WTC11 (cell line): ENCODE measurements at regions not wholly inside any gene's neighbourhood (a gene's known extent, or its start where the extent isn't known, plus 50 kb on each side); places are given as distances from the start of the nearest gene placed in this dataset.

ENCODE experiments used
- ATAC-seq: fragments of 200-7000 bp; cut with Tn5 transposase; 2 replicates; pipeline ENCODE4 v1.10.0; 2021; ENCODE audit warnings: mild to moderate bottlenecking, moderate library complexity
- CTCF ChIA-PET: fragments of 300-600 bp; sonication (Branson Sonifier 250); formaldehyde crosslinking; loops from one replicate; lab custom pipeline; 2021; ENCODE audit warnings: antibody characterized with exemption; lab: Charles Lee
- POLR2A ChIA-PET: fragments of 350-600 bp; sonication (Branson Sonifier 250); formaldehyde crosslinking; loops from one replicate; lab custom pipeline; 2021; ENCODE audit warnings: antibody characterized with exemption; lab: Charles Lee
- DNase-seq: peaks from one replicate; pipeline ENCODE4 v3.0.0; 2021; ENCODE audit warnings: low spot score
- H3K27ac Mint-ChIP-seq: 2 replicates; pipeline ENCODE4 v1.8.0; 2021; ENCODE audit warnings: mixed read lengths
- H3K27me3 Mint-ChIP-seq: 2 replicates; pipeline ENCODE4 v1.8.0; 2021; ENCODE audit warnings: low read depth, mild to moderate bottlenecking, moderate library complexity, mixed read lengths
- H3K36me3 Mint-ChIP-seq: 2 replicates; pipeline ENCODE4 v1.8.0; 2021; ENCODE audit warnings: mixed read lengths
- H3K4me1 Mint-ChIP-seq: 2 replicates; pipeline ENCODE4 v1.8.0; 2022; ENCODE audit warnings: mixed read lengths
- H3K4me3 Mint-ChIP-seq: 2 replicates; pipeline ENCODE4 v1.8.0; 2021; ENCODE audit warnings: mild to moderate bottlenecking, moderate library complexity, mixed read lengths
- H3K9me3 Mint-ChIP-seq: 2 replicates; pipeline ENCODE4 v1.8.0; 2021; ENCODE audit warnings: mixed read lengths
- ATF1 ChIP-seq: sonication (generic); formaldehyde crosslinking; IDR thresholded peaks from 2 replicates; pipeline ENCODE4 v1.8.1; 2023; ENCODE audit warnings: mild to moderate bottlenecking, moderate library complexity, missing genetic modification reagents
- HMGXB4 ChIP-seq: sonication (generic); formaldehyde crosslinking; IDR thresholded peaks from 2 replicates; pipeline ENCODE4 v1.8.1; 2023; ENCODE audit warnings: mild to moderate bottlenecking, moderate library complexity, missing genetic modification reagents
- IRF1 ChIP-seq: sonication (generic); formaldehyde crosslinking; IDR thresholded peaks from 2 replicates; pipeline ENCODE4 v1.8.0; 2023; ENCODE audit warnings: missing genetic modification reagents
- JAZF1 ChIP-seq: fragments of 250-450 bp; sonication (Bioruptor Pico); IDR thresholded peaks from 2 replicates; pipeline ENCODE4 v1.9.0; 2021; ENCODE audit warnings: moderate library complexity, mild to moderate bottlenecking, inconsistent platforms
- PRRX2 ChIP-seq: fragments of 250-450 bp; sonication (Bioruptor Pico); IDR thresholded peaks from 2 replicates; pipeline ENCODE4 v1.8.0; 2021; ENCODE audit warnings: mild to moderate bottlenecking
- SP1 ChIP-seq: sonication (generic); formaldehyde crosslinking; conservative IDR thresholded peaks from 2 replicates; pipeline ENCODE4 v1.8.1; 2022; ENCODE audit warnings: missing genetic modification reagents
- USF2 ChIP-seq: sonication (generic); formaldehyde crosslinking; IDR thresholded peaks from 2 replicates; pipeline ENCODE4 v1.8.1; 2023; ENCODE audit warnings: mild to moderate bottlenecking, missing genetic modification reagents, moderate library complexity
- ZNF138 ChIP-seq: sonication (generic); formaldehyde crosslinking; conservative IDR thresholded peaks from 2 replicates; pipeline ENCODE4 v1.8.1; 2022; ENCODE audit warnings: mild to moderate bottlenecking, moderate library complexity, missing genetic modification reagents
- ZNF219 ChIP-seq: sonication (generic); formaldehyde crosslinking; IDR thresholded peaks from 2 replicates; pipeline ENCODE4 v1.8.0; 2023; ENCODE audit warnings: missing genetic modification reagents, mild to moderate bottlenecking, borderline replicate concordance
- ZNF263 ChIP-seq: sonication (generic); formaldehyde crosslinking; IDR thresholded peaks from 2 replicates; pipeline ENCODE4 v1.8.1; 2022; ENCODE audit warnings: low read depth, mild to moderate bottlenecking, moderate library complexity, missing genetic modification reagents
- TF ChIP-seq, protein P1 (sequence below): sonication (generic); formaldehyde crosslinking; IDR thresholded peaks from 2 replicates; pipeline ENCODE4 v1.8.1; 2023; ENCODE audit warnings: mild to moderate bottlenecking, missing genetic modification reagents
- TF ChIP-seq, protein P2 (sequence below): fragments of 250-450 bp; sonication (Bioruptor Pico); conservative IDR thresholded peaks from 2 replicates; pipeline ENCODE4 v1.9.0; 2021; ENCODE audit warnings: mild to moderate bottlenecking
- TF ChIP-seq, protein P3 (sequence below): sonication (generic); formaldehyde crosslinking; IDR thresholded peaks from 2 replicates; pipeline ENCODE4 v1.8.1; 2022; ENCODE audit warnings: low read depth, missing genetic modification reagents, borderline replicate concordance

- ATAC-seq (peak; percentile 71), DNase-seq (no peak)
- ChIA-PET POLR2A (no interaction called here), CTCF (no interaction called here)
- Mint-ChIP-seq H3K27me3 (peaks cover 17% of the 10 kb centered on the region), H3K4me3 (no peak overlapping the region), H3K36me3 (peaks cover 33% of the 10 kb centered on the region), H3K27ac (0 out of 2 replicates have a peak overlapping the region, but pooled peaks have one; percentile 26), H3K4me1 (peaks cover 10% of the 10 kb centered on the region; the same call in 1 of the 2 replicates), H3K9me3 (peaks cover 55% of the 10 kb centered on the region)
- TF ChIP-seq ZNF219 (CRISPR knock-in tag) (no peak), USF2 (no peak)
Observed at GRCh38 chr6:88480816-88481215, 314.7 kb upstream of the CNR1 start.

- H3K9me3 Mint-ChIP-seq: peaks cover 39% of the 10 kb centered on the region
- H3K4me1 Mint-ChIP-seq: peaks cover 16% of the 10 kb centered on the region
- TF ChIP-seq ZNF138 (CRISPR knock-in tag): no peak
- TF ChIP-seq, protein P1, sequence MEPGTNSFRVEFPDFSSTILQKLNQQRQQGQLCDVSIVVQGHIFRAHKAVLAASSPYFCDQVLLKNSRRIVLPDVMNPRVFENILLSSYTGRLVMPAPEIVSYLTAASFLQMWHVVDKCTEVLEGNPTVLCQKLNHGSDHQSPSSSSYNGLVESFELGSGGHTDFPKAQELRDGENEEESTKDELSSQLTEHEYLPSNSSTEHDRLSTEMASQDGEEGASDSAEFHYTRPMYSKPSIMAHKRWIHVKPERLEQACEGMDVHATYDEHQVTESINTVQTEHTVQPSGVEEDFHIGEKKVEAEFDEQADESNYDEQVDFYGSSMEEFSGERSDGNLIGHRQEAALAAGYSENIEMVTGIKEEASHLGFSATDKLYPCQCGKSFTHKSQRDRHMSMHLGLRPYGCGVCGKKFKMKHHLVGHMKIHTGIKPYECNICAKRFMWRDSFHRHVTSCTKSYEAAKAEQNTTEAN (CRISPR knock-in tag): no peak
- no peak overlapping the region for H3K27ac Mint-ChIP-seq
- DNase-seq (no peak), ATAC-seq (no peak)
- H3K4me3 Mint-ChIP-seq: no peak overlapping the region
- CTCF ChIA-PET: no interaction called here
- H3K27me3 Mint-ChIP-seq: peaks cover 15% of the 10 kb centered on the region
- H3K36me3 Mint-ChIP-seq: peaks cover 26% of the 10 kb centered on the region
- POLR2A ChIA-PET: no interaction called here
Observed at GRCh38 chr6:88477413-88477812, 311.3 kb upstream of the CNR1 start.

- no peak for DNase-seq
- ATAC-seq: no peak
- Mint-ChIP-seq H3K27ac (no peak overlapping the region), H3K4me3 (no peak overlapping the region), H3K27me3 (peaks cover 10% of the 10 kb centered on the region), H3K9me3 (peaks cover 39% of the 10 kb centered on the region), H3K4me1 (peaks cover 14% of the 10 kb centered on the region), H3K36me3 (peaks cover 26% of the 10 kb centered on the region)
- no peak for TF ChIP-seq PRRX2 (CRISPR knock-in tag)
- CTCF ChIA-PET: no interaction called here
- POLR2A ChIA-PET: no interaction called here
Observed at GRCh38 chr6:88476388-88476787, 310.2 kb upstream of the CNR1 start.

GRCh38 chr6:88474720-88475119, 308.6 kb upstream of the CNR1 start:
- ATAC-seq: no peak
- no peak overlapping the region for H3K4me3 Mint-ChIP-seq

More at GRCh38 chr6:88474720-88475119, 308.6 kb upstream of the CNR1 start:
- Mint-ChIP-seq H3K4me1 (peaks cover 6% of the 10 kb centered on the region), H3K27me3 (peaks cover 10% of the 10 kb centered on the region), H3K27ac (no peak overlapping the region), H3K36me3 (peaks cover 26% of the 10 kb centered on the region), H3K9me3 (peaks cover 34% of the 10 kb centered on the region)
- TF ChIP-seq IRF1 (CRISPR knock-in tag) (no peak), HMGXB4 (CRISPR knock-in tag) (no peak), JAZF1 (CRISPR knock-in tag) (no peak), ATF1 (CRISPR knock-in tag) (no peak), PRRX2 (CRISPR knock-in tag) (no peak), ZNF263 (CRISPR knock-in tag) (no peak), SP1 (no peak)
- TF ChIP-seq, protein P2, sequence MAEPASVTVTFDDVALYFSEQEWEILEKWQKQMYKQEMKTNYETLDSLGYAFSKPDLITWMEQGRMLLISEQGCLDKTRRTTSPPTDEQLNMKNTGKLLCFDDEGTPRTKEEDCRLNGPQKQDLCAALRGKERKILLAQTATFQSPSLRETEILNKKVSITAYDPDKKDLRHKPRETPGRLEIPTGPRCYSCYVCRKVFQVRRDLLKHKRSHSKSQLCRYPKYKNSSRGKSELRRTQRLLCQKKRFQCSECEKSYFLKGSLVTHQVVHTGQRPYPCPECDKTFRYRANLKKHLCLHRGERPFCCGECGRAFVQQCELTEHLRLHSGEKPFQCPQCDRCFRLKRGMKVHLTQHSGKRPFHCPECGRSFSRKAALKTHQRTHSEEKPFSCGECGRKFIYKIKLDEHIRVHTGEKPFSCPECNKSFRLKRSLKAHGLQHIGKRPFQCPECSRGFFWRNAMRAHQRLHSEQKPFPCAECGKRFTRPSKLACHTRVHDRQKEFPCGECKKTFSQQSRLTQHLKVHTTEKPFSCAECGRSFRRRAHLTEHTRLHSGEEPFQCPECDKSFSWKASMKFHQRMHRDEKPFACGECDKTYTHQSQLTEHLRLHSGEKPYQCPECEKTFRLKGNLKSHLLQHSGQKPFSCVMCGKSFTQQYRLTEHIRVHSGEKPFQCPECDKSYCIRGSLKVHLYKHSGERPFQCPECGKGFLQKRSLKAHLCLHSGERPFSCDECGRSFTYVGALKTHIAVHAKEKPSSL (CRISPR knock-in tag): no peak
- TF ChIP-seq, protein P3, sequence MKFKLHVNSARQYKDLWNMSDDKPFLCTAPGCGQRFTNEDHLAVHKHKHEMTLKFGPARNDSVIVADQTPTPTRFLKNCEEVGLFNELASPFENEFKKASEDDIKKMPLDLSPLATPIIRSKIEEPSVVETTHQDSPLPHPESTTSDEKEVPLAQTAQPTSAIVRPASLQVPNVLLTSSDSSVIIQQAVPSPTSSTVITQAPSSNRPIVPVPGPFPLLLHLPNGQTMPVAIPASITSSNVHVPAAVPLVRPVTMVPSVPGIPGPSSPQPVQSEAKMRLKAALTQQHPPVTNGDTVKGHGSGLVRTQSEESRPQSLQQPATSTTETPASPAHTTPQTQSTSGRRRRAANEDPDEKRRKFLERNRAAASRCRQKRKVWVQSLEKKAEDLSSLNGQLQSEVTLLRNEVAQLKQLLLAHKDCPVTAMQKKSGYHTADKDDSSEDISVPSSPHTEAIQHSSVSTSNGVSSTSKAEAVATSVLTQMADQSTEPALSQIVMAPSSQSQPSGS (CRISPR knock-in tag): no peak
- POLR2A ChIA-PET: no interaction called here
- DNase-seq: no peak
- CTCF ChIA-PET: interaction anchor here (0.5 kb wide), 1 partner anchor 1059 kb away, joined by 3 read pairs; no protein-coding TSS in a partner anchor
